ENCODE measurements at regions not wholly inside any gene's neighbourhood (a gene's known extent, or its start where the extent isn't known, plus 50 kb on each side); places are given as distances from the start of the nearest gene placed in this dataset.

- no peak for TF ChIP-seq CTCF (IDR thresholded peaks at IDR 0.05)
- TF ChIP-seq POLR2A (IDR thresholded peaks at IDR 0.05), result no peak
Measured at GRCh38 chr2:237011206-237011795, 74.4 kb upstream of the COPS8 start.
